GM12892 (cell line): ENCODE measurements at regions not wholly inside any gene's neighbourhood (a gene's known extent, or its start where the extent isn't known, plus 50 kb on each side); places are given as distances from the start of the nearest gene placed in this dataset.

ENCODE experiments used
- POLR2A ChIP-seq: IDR thresholded peaks from 2 replicates; pipeline ENCODE4 v1.6.1; 2011; ENCODE audit warnings: low read depth, low read length, control low read depth
- POLR2AphosphoS5 ChIP-seq: IDR thresholded peaks from 2 replicates; pipeline ENCODE4 v1.6.1; 2011; ENCODE audit warnings: low read depth, low read length, control low read depth

DNA sequence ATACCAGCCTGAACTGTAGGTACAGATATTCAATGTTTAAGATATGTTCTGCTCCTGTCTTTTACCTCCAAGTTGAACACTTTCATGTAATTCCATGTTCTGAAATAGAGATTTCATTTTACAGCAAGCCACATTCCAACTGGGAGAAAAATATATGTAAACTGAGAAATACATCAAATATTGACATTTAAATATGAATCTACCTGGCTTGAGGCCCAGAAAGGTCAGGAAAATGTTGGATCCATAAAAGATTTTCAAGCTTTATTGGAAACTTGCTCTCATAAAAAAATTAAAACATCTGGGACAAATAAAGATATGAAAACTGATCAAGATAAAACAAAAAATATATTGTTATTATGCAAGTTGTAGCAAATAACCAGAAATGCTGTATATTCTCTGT is 1078.7 kb upstream of the ATXN8OS start:
- TF ChIP-seq POLR2A: no peak
- TF ChIP-seq POLR2AphosphoS5: no peak
